WTC11 (cell line): ENCODE measurements at regions not wholly inside any gene's neighbourhood (a gene's known extent, or its start where the extent isn't known, plus 50 kb on each side); places are given as distances from the start of the nearest gene placed in this dataset.

Experiments
- E2F4 ChIP-seq: sonication (generic); formaldehyde crosslinking; IDR thresholded peaks from 2 replicates; pipeline ENCODE4 v1.8.1; 2022; ENCODE audit warnings: low read depth, mild to moderate bottlenecking, moderate library complexity, missing genetic modification reagents, borderline replicate concordance
- NFYB ChIP-seq: sonication (generic); formaldehyde crosslinking; conservative IDR thresholded peaks from 2 replicates; pipeline ENCODE4 v1.8.0; 2022; ENCODE audit warnings: low read depth, missing genetic modification reagents
- ZNF121 ChIP-seq: sonication (generic); formaldehyde crosslinking; IDR thresholded peaks from 2 replicates; pipeline ENCODE4 v1.8.0; 2023; ENCODE audit warnings: missing genetic modification reagents

- TF ChIP-seq ZNF121: no peak
- no peak for TF ChIP-seq NFYB (CRISPR knock-in tag)
- TF ChIP-seq E2F4 (CRISPR knock-in tag): no peak
Measured at GRCh38 chr4:20532116-20532790, 168.0 kb upstream of the PACRGL start.
